HG03575 (cell line): ENCODE measurements at regions not wholly inside any gene's neighbourhood (a gene's known extent, or its start where the extent isn't known, plus 50 kb on each side); places are given as distances from the start of the nearest gene placed in this dataset.
"Not testable (repeated sequence)": the region's sequence is repeated elsewhere in the genome, so short reads cannot be mapped to it uniquely, and the experiment has no call there.

Experiments
- ATAC-seq: cut with Tn5 transposase; IDR thresholded peaks from one replicate; pipeline ENCODE4 v1.9.1; 2021; ENCODE audit not compliant: unreplicated experiment, insufficient number of reproducible peaks, low FRiP score; ENCODE audit errors: extremely low read depth

GRCh38 chr7:65699026-65699714 lies 173.7 kb upstream of the VKORC1L1 start:
- not testable (repeated sequence) for ATAC-seq

- ATAC-seq = not testable (repeated sequence)
These were observed 173.0 kb upstream of the VKORC1L1 start for GRCh38 chr7:65699715-65700356.

DNA sequence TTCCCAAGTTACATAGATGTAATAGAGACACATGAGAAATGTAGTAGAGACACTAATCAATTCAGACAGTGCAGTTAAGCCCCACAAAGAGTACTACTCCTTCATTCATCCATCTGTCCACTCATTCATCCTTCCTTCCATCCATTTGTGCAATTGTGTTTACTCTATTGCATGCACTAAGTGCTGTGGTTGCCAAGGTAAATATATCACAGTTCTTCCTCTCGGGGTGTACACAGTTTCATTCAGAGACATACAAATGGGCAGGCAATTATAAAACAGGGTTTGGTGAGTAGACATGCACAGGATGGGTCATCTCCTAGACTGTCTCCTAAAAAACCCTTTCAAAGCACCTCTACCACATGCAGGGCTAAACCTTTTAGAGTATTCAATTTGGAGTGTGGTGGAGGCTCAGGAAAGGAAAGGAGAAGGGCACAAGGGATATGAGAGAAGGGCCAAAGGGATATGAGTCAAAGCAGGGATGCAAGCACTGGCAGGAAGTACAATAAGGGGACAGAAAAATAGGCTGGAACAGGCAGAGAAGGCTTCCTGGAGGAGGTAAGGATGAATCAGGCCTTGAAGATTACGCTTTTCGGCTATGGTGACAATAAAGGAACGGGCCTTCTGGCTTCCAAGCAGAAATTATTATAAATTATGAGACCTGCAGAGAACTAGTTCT lies 153.6 kb upstream of the VKORC1L1 start:
- not testable (repeated sequence) for ATAC-seq

GRCh38 chr7:65722361-65722792 lies 150.5 kb upstream of the VKORC1L1 start:
- ATAC-seq = no peak

DNA sequence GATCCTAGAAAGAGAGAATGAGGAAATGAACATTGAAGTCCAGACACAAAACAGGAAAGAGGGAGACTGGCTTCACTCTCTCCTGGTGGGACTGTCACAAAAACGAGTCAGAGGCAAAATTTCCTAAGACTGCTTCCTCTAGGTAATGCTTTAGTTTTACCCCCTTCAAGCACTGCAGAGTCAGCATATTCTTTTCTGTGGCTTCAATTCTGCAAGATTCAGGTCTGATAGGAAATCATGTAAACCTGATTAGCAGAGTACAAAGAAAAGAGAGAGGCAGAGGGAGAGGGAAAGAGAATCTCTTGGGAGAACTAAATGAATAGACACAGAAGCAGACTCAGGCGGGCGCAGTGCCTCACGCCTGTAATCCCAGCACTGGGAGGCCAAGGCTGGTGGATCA lies 145.7 kb upstream of the VKORC1L1 start:
- not testable (repeated sequence) for ATAC-seq

GRCh38 chr7:65731129-65731528 lies 141.7 kb upstream of the VKORC1L1 start:
- ATAC-seq = no peak

DNA sequence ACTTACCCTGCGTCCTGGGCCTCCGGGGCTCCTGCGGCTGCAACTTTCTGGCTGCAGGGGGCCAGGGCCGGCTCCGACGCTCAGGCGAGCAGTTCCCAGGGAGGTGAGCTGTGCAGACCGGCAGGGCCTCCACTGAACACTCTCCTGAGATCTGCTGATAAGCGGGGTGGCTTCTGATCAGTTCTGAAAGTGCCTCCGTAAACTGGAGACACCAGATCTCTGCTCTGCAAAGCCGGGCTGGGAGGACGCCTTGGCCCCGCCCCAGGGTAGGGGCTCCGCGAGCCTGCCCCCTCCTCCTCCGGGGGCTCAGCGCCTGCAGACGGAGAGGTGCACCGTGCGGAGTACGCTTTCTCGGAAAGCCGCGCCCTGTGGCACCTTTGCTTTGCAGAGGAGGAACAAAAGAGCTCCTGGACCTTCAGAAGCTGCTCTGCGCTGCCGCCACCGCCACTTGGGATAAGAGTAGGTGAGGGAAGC lies 141.3 kb upstream of the VKORC1L1 start:
- no peak for ATAC-seq

GRCh38 chr7:65744406-65744805 lies 128.5 kb upstream of the VKORC1L1 start:
- ATAC-seq = no peak

DNA sequence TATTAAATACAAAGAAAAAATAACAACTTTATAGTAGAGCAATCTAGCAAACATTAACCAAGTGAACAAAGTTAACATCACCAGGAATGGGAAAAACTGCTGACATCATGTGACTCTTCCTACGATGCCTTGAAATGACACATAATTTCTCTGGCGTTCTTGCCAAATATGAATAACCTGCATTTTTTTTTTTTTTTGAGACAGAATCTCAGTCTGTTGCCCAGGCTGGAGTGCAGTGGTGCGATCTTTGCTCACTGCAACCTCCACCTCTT lies 126.5 kb upstream of the VKORC1L1 start:
- no peak for ATAC-seq

- ATAC-seq = no peak
These were observed 123.8 kb upstream of the VKORC1L1 start for GRCh38 chr7:65749039-65749438.

GRCh38 chr7:65749518-65749917 lies 123.4 kb upstream of the VKORC1L1 start:
- ATAC-seq = no peak

- ATAC-seq = peak; percentile 72
These were observed 122.1 kb upstream of the VKORC1L1 start for GRCh38 chr7:65750511-65751344.

- not testable (repeated sequence) for ATAC-seq
These were observed 118.8 kb upstream of the VKORC1L1 start for GRCh38 chr7:65754070-65754469.

GRCh38 chr7:65758991-65759390 lies 113.9 kb upstream of the VKORC1L1 start:
- ATAC-seq = not testable (repeated sequence)

DNA sequence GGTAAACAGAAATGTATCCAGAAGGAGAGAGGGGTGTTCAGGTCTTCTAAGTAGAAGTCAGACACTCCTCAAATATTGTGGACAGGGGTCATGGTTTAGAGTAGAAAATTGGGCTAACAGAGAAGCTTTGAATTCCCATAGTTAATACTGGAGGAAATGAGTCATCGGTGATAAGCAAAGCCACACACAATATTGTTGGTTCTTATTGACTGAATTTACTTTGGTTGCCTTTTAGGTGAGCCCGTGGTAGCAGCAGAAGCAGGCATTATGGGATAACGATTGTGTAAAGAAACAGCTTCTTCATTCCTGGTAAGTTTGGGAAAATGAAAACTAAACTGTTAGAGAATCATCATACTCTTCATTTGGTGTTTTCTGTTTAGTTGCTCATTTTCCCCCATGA lies 110.2 kb upstream of the VKORC1L1 start:
- ATAC-seq = not testable (repeated sequence)

DNA sequence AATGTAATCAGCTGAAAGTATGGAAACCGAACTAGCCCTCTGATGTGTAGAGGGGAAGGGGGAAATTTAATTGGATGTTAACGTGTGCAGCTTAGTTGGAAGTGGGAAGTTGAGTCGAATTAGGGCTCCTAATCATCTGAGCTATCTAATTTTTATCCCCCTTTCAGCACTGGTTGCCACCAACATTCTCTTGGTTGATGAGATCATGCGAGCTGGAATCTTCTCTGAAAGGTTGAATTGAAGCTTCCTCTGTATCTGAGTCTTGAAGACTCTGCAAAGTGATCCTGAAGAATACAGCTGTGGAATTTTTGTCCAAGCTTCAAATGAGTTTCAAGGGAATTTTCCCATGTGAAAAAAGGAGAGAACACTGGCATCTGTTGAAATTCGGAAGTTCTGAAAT lies 109.8 kb upstream of the VKORC1L1 start:
- ATAC-seq = not testable (repeated sequence)

GRCh38 chr7:65770473-65771225 lies 102.2 kb upstream of the VKORC1L1 start:
- peak; percentile 71 for ATAC-seq

DNA sequence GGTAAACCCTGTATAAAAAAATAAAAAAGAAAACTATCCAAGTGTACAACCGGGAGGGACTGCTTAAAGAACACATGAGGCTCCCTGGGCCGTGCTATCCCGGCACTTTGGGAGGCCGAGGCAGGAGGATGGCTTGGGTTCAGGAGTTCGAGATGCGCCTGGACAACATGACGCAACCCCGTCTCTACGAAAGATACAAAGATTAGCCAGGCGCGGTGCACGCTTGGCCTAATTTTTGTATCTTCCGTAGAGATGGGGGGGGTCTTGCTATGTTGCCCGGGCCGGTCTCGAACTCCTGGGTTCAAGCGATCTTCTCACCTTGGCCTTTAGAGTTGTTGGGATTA lies 101.7 kb upstream of the VKORC1L1 start:
- not testable (repeated sequence) for ATAC-seq

- ATAC-seq = not testable (repeated sequence)
These were observed 96.2 kb upstream of the VKORC1L1 start for GRCh38 chr7:65776677-65777076.
